ENCODE measurements at regions not wholly inside any gene's neighbourhood (a gene's known extent, or its start where the extent isn't known, plus 50 kb on each side); places are given as distances from the start of the nearest gene placed in this dataset.

- no peak overlapping the region for H4K8ac ChIP-seq (ENCODE audit: low read depth in 2 of 2, low read length in 2 of 2)
- DNase-seq (no peak), ATAC-seq (ENCODE audit: low read depth) (no peak)
- H3K4ac ChIP-seq (ENCODE audit: low read depth, low read length), result no peak overlapping the region
- H2AK5ac ChIP-seq (ENCODE audit: low read depth, low read length), result no peak overlapping the region
- H3K9ac ChIP-seq (ENCODE audit: low read depth, low read length), result no peak overlapping the region
- no peak overlapping the region for H2BK15ac ChIP-seq (ENCODE audit: low read depth, low read length)
- H4K5ac ChIP-seq (ENCODE audit: low read depth, low read length), result no peak overlapping the region
- no peaks in the 10 kb centered on the region for H3K9me1 ChIP-seq (ENCODE audit: insufficient read depth, low read length)
- no peak overlapping the region for H3K14ac ChIP-seq (replicated peaks; ENCODE audit: low read depth, low read length)
- H2AK9ac ChIP-seq (replicated peaks; ENCODE audit: low read depth, low read length, poor library complexity), result no peak overlapping the region
- H3K4me3 ChIP-seq (ENCODE audit: insufficient read depth, low read depth, low read length), result no peak overlapping the region
- no peak overlapping the region for H3K4me2 ChIP-seq (ENCODE audit: low read depth, low read length)
- CTCF ChIA-PET, result no interaction called here
- no peak overlapping the region for H3K18ac ChIP-seq (ENCODE audit: low read depth, low read length)
- no peak overlapping the region for H2BK120ac ChIP-seq (ENCODE audit: low read depth, low read length)
- H3K4me1 ChIP-seq (ENCODE audit: control insufficient read depth, insufficient read depth, low read length), result no peaks in the 10 kb centered on the region
- intact Hi-C loops (cut with micrococcal nuclease), result no loop called here
- no peaks in the 10 kb centered on the region for H4K20me1 ChIP-seq (ENCODE audit: insufficient read depth, low read length)
- no peak overlapping the region for H2AFZ ChIP-seq (replicated peaks; ENCODE audit: low read length, poor library complexity)
- no peaks in the 10 kb centered on the region for H3K79me1 ChIP-seq (ENCODE audit: low read depth in 1 of 2, low read length in 2 of 2)
- no peak overlapping the region for H3K56ac ChIP-seq (ENCODE audit: extremely low read depth, insufficient read depth, low read length)
- dilution Hi-C loops (cut with HindIII; ENCODE audit: low sequenced_read_pairs, unreplicated experiment), result no loop called here
- no peak for TF ChIP-seq RFX5 (IDR thresholded peaks at IDR 0.05; ENCODE audit: low read depth, low read length)
- no peak for TF ChIP-seq MXI1 (IDR thresholded peaks at IDR 0.05; ENCODE audit: borderline replicate concordance, low read depth, low read length)
- TF ChIP-seq BHLHE40 (IDR thresholded peaks at IDR 0.05; ENCODE audit: low read depth, low read length), result no peak
- TF ChIP-seq MAFK (IDR thresholded peaks at IDR 0.05; ENCODE audit: low read depth, low read length), result 0 out of 2 replicates have a peak, but pooled peaks have one; percentile 31
- no peak for TF ChIP-seq NFE2L2 (IDR thresholded peaks at IDR 0.05; ENCODE audit: low read depth, low read length)
- no peak for TF ChIP-seq ELK1 (IDR thresholded peaks at IDR 0.05; ENCODE audit: borderline replicate concordance, low read depth, low read length)
- H2BK20ac ChIP-seq (ENCODE audit: low read depth, low read length), result no peak overlapping the region
- 0 out of 2 replicates have a peak, but pooled peaks cover 2% of the 10 kb centered on the region for H3K9me3 ChIP-seq (ENCODE audit: control insufficient read depth, insufficient read depth, low read length)
- POLR2A ChIA-PET (ENCODE audit: unreplicated experiment), result no interaction called here
- BruUV-seq (replicated peaks), result no TSS peak
- H3K27ac ChIP-seq (ENCODE audit: insufficient read depth, low read length), result no peak overlapping the region
- no peaks in the 10 kb centered on the region for H3K36me3 ChIP-seq (ENCODE audit: control insufficient read depth, insufficient read depth, low read length)
- in situ Hi-C loops (cut with MboI; ENCODE audit: low sequenced_read_pairs), result no loop called here
- H3K27me3 ChIP-seq (ENCODE audit: control insufficient read depth, insufficient read depth, low read length), result no peaks in the 10 kb centered on the region
- H4K91ac ChIP-seq (ENCODE audit: insufficient read depth, low read depth, low read length), result no peak overlapping the region
- H3K23ac ChIP-seq (ENCODE audit: low read depth, low read length), result no peak overlapping the region
- no peak overlapping the region for H2BK5ac ChIP-seq (ENCODE audit: low read depth, low read length, poor library complexity, severe bottlenecking)
Observed at GRCh38 chr6:120112980-120113379, 763.4 kb upstream of the MAN1A1 start.

All from IMR-90 (cell line).